B cell (primary cell): ENCODE measurements at regions not wholly inside any gene's neighbourhood (a gene's known extent, or its start where the extent isn't known, plus 50 kb on each side); places are given as distances from the start of the nearest gene placed in this dataset.

Source experiments
- CTCF ChIP-seq: fragments of 200-600 bp; IDR thresholded peaks from one replicate; pipeline ENCODE4 v1.8.0; 2022; ENCODE audit warnings: antibody characterized with exemption, mild to moderate bottlenecking
- EZH2 ChIP-seq: IDR thresholded peaks from 2 replicates; pipeline ENCODE4 v1.6.1; 2012; ENCODE audit warnings: borderline replicate concordance, low read depth, mild to moderate bottlenecking, moderate library complexity, low read length; ENCODE audit not compliant: insufficient read depth, poor library complexity, severe bottlenecking

DNA sequence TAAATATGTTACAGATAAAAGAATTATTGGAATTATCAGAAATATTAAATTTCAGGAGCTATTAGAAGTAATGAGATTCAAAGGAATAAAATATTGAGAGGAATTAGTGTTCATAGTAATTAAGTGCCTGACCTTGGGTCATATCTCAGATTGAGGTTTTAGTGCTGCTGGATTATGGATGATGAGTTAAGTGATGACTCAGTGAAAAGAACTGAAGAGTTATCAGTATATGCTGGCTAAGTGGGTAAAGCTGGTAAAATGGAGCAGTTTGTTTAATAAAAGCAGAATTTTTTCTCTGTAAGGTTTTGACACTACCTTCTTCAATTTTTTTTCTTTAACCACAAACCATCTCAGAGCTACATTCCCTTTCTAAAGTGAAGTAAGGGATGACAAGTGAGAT is 206.7 kb downstream of the MANEA start:
- TF ChIP-seq CTCF (no peak), EZH2 (no peak)
